ENCODE measurements at regions not wholly inside any gene's neighbourhood (a gene's known extent, or its start where the extent isn't known, plus 50 kb on each side); places are given as distances from the start of the nearest gene placed in this dataset.

- H3K9me3 Mint-ChIP-seq (ENCODE audit: low read depth): peaks cover 2% of the 10 kb centered on the region
These were observed 1094.3 kb upstream of the SLC10A2 start for GRCh38 chr13:104160536-104160935.

DNA sequence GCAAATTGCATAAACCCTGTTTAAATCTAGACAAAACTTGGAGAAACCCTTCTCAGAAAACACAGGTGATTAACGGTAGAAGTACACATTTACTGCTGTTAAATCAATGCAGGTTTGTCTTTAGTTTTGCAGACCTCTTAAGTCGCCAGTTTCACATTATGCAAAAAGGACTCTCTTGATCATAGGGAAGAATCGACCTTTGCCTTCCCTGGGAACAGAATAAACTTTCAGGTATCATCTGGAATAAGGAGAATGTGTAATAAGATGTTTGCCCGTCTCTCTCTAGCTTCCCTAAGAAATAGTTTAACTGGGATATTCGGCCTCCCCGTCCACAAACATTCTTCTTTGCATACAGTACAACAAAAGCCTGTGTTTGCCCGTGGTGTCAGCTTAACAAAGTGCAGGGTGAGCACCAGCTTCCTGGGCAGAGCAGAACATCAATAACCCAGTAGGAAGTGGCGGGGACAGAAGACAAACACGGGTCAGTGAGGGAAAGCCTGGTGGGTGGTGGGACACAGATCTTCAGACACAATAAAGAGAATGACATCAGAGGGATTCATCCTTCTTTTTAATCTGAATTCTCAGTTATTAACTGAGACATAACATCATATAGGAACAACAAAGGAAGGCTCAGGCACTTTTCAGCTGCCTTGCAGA, 1077.7 kb upstream of the SLC10A2 start:
- Mint-ChIP-seq H3K4me1 (ENCODE audit: low read depth) (peaks cover 9% of the 10 kb centered on the region), H3K27ac (ENCODE audit: unreplicated experiment) (no peak overlapping the region), H3K9me3 (ENCODE audit: low read depth) (peaks cover 8% of the 10 kb centered on the region), H3K4me3 (ENCODE audit: unreplicated experiment) (no peak overlapping the region), H3K36me3 (ENCODE audit: low read depth) (no peaks in the 10 kb centered on the region), H3K27me3 (ENCODE audit: low read depth) (no peaks in the 10 kb centered on the region)
- DNase-seq (ENCODE audit: low spot score): no peak
- no peak for TF ChIP-seq CTCF (IDR thresholded peaks at IDR 0.05)

More at GRCh38 chr13:104160536-104160935, 1094.3 kb upstream of the SLC10A2 start:
- DNase-seq (ENCODE audit: low spot score): no peak
- H3K27ac Mint-ChIP-seq (ENCODE audit: unreplicated experiment): no peak overlapping the region
- H3K27me3 Mint-ChIP-seq (ENCODE audit: low read depth): no peaks in the 10 kb centered on the region
- no peaks in the 10 kb centered on the region for H3K36me3 Mint-ChIP-seq (ENCODE audit: low read depth)
- H3K4me3 Mint-ChIP-seq (ENCODE audit: unreplicated experiment): no peak overlapping the region
- TF ChIP-seq CTCF (IDR thresholded peaks at IDR 0.05): no peak
- peaks cover 2% of the 10 kb centered on the region for H3K4me1 Mint-ChIP-seq (ENCODE audit: low read depth)

DNA sequence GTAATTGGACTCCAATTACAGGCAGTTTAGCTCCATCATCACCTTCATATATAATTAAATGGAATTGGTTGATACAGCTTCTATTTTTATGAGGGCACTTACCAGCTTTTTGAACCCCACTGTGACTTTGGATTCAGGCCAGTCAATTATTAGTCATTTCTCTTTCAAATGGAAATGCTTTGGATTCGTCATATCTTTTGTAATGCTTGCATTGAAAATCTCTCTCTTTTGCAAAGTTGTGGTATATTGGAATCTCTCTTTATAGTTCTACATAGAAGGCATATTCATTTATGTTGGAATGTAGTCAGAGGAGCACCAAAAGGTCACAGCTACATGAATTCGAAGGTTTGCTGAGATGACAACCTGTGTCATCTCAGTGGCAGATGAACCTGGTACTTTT, 1074.3 kb upstream of the SLC10A2 start:
- Mint-ChIP-seq H3K4me1 (ENCODE audit: low read depth) (peaks cover 9% of the 10 kb centered on the region), H3K9me3 (ENCODE audit: low read depth) (no peaks in the 10 kb centered on the region), H3K4me3 (ENCODE audit: unreplicated experiment) (no peak overlapping the region), H3K36me3 (ENCODE audit: low read depth) (no peaks in the 10 kb centered on the region), H3K27me3 (ENCODE audit: low read depth) (no peaks in the 10 kb centered on the region), H3K27ac (ENCODE audit: unreplicated experiment) (no peak overlapping the region)
- no peak for DNase-seq (ENCODE audit: low spot score)
- no peak for TF ChIP-seq CTCF (IDR thresholded peaks at IDR 0.05)

- Mint-ChIP-seq H3K9me3 (ENCODE audit: low read depth) (no peaks in the 10 kb centered on the region), H3K4me3 (ENCODE audit: unreplicated experiment) (no peak overlapping the region), H3K36me3 (ENCODE audit: low read depth) (no peaks in the 10 kb centered on the region), H3K27ac (ENCODE audit: unreplicated experiment) (no peak overlapping the region), H3K27me3 (ENCODE audit: low read depth) (no peaks in the 10 kb centered on the region), H3K4me1 (ENCODE audit: low read depth) (peaks cover 6% of the 10 kb centered on the region)
- no peak for TF ChIP-seq CTCF (IDR thresholded peaks at IDR 0.05)
- DNase-seq (ENCODE audit: low spot score): no peak
These were observed 1071.2 kb upstream of the SLC10A2 start for GRCh38 chr13:104137416-104137815.

DNA sequence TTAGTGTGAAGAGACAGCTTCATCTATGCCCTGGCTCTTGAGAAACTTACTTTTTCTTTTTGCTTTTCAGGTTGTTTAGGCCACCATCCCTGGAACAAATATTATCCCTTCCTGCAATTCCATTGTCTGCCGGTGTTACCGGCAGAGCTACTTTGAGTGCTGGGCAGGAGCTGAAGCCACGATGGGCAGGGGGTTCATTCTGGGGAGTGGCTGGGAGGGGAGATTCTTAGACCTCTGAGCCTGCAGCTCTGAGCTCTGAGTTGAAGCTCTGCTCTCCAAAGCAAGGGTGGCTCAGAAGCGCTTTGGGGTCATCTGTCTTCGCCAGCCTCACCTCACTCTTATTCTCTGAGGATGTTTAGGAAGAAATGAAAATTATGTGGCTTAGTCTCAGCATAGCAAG, 1066.6 kb upstream of the SLC10A2 start:
- Mint-ChIP-seq H3K27me3 (ENCODE audit: low read depth) (no peaks in the 10 kb centered on the region), H3K4me1 (ENCODE audit: low read depth) (no peaks in the 10 kb centered on the region), H3K27ac (ENCODE audit: unreplicated experiment) (no peak overlapping the region), H3K4me3 (ENCODE audit: unreplicated experiment) (no peak overlapping the region), H3K9me3 (ENCODE audit: low read depth) (no peaks in the 10 kb centered on the region), H3K36me3 (ENCODE audit: low read depth) (no peaks in the 10 kb centered on the region)
- DNase-seq (ENCODE audit: low spot score): no peak
- no peak for TF ChIP-seq CTCF (IDR thresholded peaks at IDR 0.05)

Data from chondrocyte (in vitro differentiated cells).